ENCODE measurements at regions not wholly inside any gene's neighbourhood (a gene's known extent, or its start where the extent isn't known, plus 50 kb on each side); places are given as distances from the start of the nearest gene placed in this dataset.

GRCh38 chr11:80082406-80082805 is 641.6 kb upstream of the TENM4 start:
- DNase-seq, result no peak

DNA sequence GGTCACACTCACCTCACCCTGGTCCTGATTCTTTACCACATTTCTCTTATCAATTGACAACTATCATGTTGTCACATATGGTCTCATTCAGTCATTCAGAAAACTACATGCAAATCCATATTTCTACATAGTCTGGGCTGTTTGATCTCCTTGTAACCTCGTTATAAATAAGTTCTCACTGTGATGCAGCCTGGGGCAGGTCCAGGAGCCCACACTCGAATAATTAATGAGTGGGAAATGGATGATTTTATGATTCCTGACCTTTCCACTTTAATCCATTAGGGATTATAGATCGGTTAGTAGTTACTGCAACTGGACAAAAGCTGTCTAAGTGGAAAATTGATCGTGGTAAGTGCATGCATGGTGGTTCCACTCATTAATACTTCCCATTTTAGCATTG is 636.3 kb upstream of the TENM4 start:
- DNase-seq, result no peak

DNA sequence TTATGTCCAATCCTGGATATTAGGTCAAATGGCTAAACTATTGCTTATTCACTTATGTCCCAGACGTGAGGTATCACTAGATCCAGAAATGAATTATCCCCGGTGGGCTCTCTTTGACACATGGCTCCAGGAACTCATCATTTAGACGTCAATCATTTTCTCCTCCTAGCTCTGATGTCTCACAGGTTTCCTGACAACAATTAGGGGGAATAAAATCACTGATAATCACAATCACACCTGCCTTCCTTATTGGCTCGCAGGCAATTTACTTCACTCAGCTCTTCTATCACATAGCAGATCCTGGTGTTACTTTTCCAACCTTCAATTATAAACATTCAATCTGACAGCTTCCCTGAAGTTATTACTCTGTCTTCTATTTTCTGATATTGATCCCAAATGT is 634.0 kb upstream of the TENM4 start:
- DNase-seq, result no peak

GRCh38 chr11:80066291-80066690 is 625.5 kb upstream of the TENM4 start:
- no peak for DNase-seq

DNA sequence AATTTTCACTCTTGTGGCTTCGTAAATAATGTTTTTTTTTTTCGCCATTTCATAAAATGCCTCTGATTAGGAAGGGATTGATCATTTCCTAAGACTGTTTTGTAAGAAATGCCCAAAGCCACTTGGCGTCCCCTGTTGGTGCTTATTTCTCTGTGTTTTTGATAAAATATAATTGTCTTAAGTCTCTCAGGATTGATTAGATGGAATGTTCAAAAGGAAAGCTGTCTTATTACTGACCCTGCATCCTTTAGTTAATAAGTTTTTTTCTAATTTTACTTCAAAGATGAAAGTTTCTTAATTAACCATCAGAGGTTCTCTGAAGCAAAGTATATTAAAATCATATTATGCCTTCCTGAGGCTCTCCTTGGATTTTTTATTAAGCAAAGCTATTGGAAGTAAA is 624.3 kb upstream of the TENM4 start:
- DNase-seq, result no peak

DNA sequence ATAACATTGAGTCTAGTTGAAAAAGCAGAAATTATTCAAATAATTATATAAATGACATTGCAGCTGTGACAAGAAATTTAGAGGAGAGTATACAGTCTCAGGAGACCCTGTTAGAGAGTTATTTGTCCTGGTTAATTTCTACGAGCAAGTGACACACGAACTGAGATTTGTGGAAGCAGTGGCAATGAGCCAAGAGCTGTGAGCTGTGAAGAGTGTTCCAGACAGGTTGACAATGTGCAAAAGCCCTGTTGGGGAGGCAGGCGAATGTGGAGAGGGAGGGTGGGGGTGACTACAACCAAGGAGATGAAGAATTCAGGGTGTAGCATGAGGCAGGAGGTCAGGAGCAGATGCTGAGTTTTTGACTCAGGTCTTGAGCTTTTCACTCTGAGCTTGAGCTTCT is 620.2 kb upstream of the TENM4 start:
- DNase-seq, result no peak

DNA sequence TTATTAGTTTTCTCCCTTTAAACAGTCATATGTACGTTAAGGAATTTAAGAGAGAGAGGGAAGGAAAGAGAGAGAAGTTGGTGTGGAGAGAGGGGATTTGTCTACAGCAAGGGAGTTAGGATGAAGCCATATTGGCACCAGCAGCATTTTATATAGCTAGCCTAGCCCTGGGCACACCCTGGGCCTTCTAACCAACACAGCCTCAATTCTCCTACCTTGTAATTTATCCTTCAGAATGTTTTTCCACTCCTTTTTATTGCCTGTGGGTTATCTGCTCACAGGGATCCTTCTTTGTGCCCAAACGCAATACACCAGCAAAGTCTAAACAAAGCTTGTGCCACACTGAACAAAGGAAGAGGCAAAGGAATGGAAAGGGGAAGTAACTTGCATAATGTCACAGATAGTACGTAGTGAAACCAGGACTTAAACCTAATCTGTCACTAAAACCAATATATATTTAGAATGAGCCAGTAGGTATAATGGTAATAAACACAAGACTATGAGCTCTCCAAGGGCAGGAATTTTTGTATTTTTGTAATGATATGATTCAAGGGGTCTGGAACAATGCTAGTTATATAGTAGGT is 613.8 kb upstream of the TENM4 start:
- DNase-seq, result no peak

- DNase-seq, result no peak
These were observed 607.7 kb upstream of the TENM4 start for GRCh38 chr11:80048513-80048912.

GRCh38 chr11:80041136-80042000 is 600.5 kb upstream of the TENM4 start:
- DNase-seq, result no peak

DNA sequence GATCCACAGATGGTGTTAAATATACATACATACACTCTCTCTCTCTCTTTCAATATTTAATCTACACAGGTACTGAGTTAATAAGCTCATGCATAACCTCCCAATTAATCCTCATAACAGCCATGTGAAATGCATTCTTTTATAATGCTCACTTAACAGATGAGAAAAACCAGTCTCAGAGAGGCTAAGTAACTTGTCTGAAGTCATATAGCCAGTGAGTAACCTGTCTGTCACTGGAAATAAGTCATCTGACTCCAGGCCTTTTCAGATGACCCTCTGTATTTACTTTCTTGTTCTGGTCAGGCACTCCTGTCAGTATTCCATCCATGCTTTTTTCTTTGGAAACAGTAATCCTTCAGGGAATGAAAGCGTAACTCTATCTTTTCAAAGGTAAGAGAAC is 594.0 kb upstream of the TENM4 start:
- no peak for DNase-seq

- DNase-seq, result no peak
These were observed 590.3 kb upstream of the TENM4 start for GRCh38 chr11:80031014-80031600.

DNA sequence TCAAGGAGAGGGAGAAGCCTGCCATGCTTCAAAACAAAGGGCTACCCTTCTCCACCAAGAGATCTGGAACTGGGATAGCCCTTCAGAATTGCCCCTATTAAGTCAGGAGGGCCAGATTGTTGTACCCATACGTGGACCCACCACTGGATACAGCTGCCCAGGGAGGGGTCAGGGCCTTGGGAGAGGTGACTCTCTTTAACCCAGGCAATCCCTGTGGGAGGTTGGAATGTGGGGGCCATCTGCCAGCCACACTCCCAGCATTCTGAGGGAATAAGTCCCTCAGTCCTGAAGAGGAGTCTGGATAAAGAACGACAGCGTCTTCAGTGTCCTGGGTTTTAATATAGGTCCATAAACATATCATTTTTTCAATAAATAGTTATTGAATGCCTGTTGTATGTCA is 588.2 kb upstream of the TENM4 start:
- no peak for DNase-seq

DNA sequence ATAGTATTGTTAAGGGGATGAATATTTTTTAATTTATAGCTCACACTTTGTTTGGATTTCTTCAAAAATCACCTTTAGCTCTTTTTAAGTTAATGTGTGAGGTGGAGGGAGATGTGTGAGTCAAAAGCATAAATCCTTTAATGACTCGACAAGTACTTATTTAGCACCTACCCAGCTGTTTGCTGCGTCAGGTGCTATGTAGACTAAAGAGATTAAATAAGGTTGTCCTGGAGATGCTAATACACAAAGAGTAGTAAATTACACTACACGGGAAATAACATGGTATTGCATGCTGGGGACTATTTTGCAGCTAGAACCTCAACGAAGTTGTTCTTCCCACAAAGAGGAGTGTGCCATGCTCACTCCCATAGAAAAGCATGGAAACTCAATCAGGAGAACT is 583.3 kb upstream of the TENM4 start:
- no peak for DNase-seq

DNA sequence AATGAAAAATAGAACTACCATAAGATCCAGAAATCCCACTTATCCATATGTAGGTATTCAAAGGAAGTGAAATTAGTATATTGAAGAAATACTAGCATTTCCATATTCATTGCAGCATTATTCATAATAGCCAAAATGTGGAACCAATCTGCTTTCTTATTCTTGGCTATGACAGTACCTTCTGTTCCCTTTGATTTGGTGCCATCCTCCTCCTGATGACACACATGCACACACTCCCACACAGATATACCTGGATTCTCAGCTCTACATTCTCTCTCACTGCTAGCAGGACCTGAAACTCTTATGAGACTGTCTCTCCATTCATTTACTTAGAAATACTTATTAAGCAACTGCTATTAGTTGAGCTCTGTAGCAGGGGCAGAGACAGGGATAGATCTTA is 582.6 kb upstream of the TENM4 start:
- DNase-seq, result no peak

DNA sequence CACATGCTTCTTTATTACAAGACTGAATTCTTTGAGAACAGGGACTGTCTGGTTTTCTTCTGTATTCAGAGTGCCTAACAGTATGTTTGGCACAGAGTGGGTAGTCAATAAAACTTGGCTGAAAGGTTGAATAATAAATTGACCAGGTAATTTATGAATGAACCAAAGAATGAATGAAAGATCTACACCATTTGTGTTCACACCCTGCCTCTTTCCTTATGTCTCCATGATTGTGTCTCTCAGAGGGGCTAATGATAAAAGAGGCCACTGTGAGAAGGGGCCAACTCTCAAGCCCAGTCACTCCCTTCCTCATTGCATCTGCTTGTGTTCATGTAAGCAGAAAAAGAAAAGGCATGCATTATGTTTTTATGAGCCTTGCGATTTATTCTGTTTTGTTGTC is 569.7 kb upstream of the TENM4 start:
- DNase-seq, result no peak

- no peak for DNase-seq
These were observed 568.3 kb upstream of the TENM4 start for GRCh38 chr11:80009081-80009480.

- DNase-seq, result no peak
These were observed 566.8 kb upstream of the TENM4 start for GRCh38 chr11:80007616-80008015.

DNA sequence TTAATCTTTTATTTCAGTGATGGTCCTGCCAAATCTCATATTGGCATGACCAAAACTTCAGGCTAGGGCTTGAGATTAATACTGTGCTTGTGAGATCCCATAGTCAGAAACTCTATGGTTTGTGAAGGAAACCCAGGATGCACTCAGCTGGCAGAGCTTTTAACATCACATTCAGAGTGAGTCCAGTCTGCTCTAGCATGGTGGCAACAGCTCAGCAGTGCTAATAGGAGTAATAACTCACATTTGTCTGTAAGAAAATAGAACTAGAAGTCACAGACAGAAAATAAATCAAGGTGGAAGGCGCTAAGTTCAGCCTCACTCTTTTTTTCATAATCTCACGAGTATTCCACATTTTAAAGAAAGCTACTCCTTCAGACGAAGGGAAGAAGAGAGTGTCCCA is 549.3 kb upstream of the TENM4 start:
- no peak for DNase-seq

DNA sequence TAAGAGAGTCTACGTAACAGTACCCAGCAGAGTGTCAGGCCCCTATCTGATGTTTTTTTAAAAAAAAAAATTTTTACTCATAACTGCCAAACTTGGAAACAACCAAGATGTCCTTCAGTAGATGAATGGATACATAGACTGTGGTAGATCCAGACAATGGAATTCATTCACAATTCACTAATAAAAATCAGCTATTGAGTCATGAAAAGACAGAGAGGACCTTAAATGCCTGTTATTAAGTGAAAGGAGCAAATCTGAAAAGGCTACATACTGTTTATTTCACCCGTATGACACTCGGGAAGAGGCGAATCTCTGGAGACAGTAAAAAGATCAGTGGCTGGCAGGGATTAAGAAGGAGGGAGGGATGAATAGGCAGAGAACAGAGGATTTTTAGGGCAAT is 541.4 kb upstream of the TENM4 start:
- DNase-seq, result no peak

- no peak for DNase-seq
These were observed 540.1 kb upstream of the TENM4 start for GRCh38 chr11:79980916-79981315.

GRCh38 chr11:79973721-79974617 is 533.1 kb upstream of the TENM4 start:
- no peak for DNase-seq

DNA sequence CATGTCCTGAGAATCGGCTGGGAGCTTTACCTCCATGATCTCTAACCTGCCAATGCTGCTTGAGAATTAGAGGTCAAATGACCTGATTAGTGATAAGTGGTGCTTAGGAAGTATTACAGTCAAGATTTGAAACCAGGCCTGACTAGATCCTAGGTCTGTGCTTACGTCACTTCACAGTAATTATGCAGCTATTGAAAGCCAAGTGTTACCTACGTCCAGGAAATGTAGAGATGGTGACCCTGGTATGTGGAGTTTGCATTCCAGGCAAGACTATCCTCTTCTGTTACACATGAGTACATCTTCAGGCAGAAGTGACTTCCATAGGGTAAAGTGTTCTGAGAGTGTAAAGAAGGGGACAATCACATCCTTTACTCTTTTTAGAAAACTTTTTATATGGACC is 530.4 kb upstream of the TENM4 start:
- DNase-seq, result no peak

GRCh38 chr11:79966592-79966991 is 525.8 kb upstream of the TENM4 start:
- DNase-seq, result no peak

Measured in stimulated activated CD4-positive, alpha-beta T cell treated with anti-CD3 and anti-CD28 coated beads, Interleukin-4, amount 100 ng/mL, for 24 hours (primary cell).